HEK293 (cell line): ENCODE measurements at regions not wholly inside any gene's neighbourhood (a gene's known extent, or its start where the extent isn't known, plus 50 kb on each side); places are given as distances from the start of the nearest gene placed in this dataset.

Experiments
- CTCF ChIA-PET: fragments of 350-600 bp; formaldehyde crosslinking; extraction: SDS; loops from one replicate; lab custom pipeline; 2021; ENCODE audit warnings: antibody characterized with exemption; lab: Yijun Ruan, JAX
- POLR2A ChIA-PET: fragments of 300-600 bp; formaldehyde crosslinking; extraction: SDS; loops from one replicate; lab custom pipeline; 2020; ENCODE audit warnings: antibody characterized with exemption, inconsistent platforms; lab: Yijun Ruan, JAX
- H3K27ac ChIP-seq: fragments of 200-500 bp; sonication (Bioruptor generic); 2 replicates; pipeline ENCODE4 v1.5.1; 2014; ENCODE audit warnings: low read depth, low read length, control low read depth, inconsistent platforms; ENCODE audit errors: extremely low read depth
- H3K36me3 ChIP-seq, 2 experiments: fragments of 200-500 bp in 1 of 2; sonication (Bioruptor generic) in 1 of 2; 1 replicate in 1 of 2; 2 replicates in 1 of 2; pipeline ENCODE4 v1.5.1; 2014 to 2017; ENCODE audit warnings: inconsistent platforms in 2 of 2, low read length in 2 of 2; ENCODE audit not compliant: control insufficient read depth in 2 of 2, insufficient read depth in 1 of 2
- H3K4me1 ChIP-seq: fragments of 200-500 bp; sonication (Bioruptor generic); 2 replicates; pipeline ENCODE4 v1.5.1; 2014; ENCODE audit warnings: mild to moderate bottlenecking, low read length, inconsistent platforms; ENCODE audit not compliant: control insufficient read depth, insufficient read depth
- H3K4me3 ChIP-seq: 2 replicates; pipeline ENCODE4 v1.5.1; 2011; ENCODE audit warnings: low read depth, mild to moderate bottlenecking, control low read depth, low read length, moderate library complexity
- H3K9me3 ChIP-seq: fragments of 200-500 bp; sonication (Bioruptor generic); 2 replicates; pipeline ENCODE4 v1.5.1; 2014; ENCODE audit warnings: low read depth, low read length, inconsistent platforms; ENCODE audit not compliant: control insufficient read depth, insufficient read depth
- GLI2 ChIP-seq: fragments of 450-650 bp; formaldehyde crosslinking; IDR thresholded peaks from 2 replicates; pipeline ENCODE4; 2017; ENCODE audit warnings: missing biosample characterization, missing genetic modification characterization, low read depth, borderline replicate concordance
- MEIS1 ChIP-seq: sonication (generic); formaldehyde crosslinking; IDR thresholded peaks from 2 replicates; pipeline ENCODE4 v1.8.1; 2022; ENCODE audit warnings: missing genetic modification reagents, mild to moderate bottlenecking, borderline replicate concordance
- MYNN ChIP-seq: fragments of 450-650 bp; formaldehyde crosslinking; IDR thresholded peaks from 2 replicates; pipeline ENCODE4 v1.5.1; 2016; ENCODE audit warnings: missing biosample characterization, missing genetic modification characterization, borderline replicate concordance
- RBAK ChIP-seq: fragments of 450-650 bp; formaldehyde crosslinking; IDR thresholded peaks from 2 replicates; pipeline ENCODE4 v1.5.1; 2016; ENCODE audit warnings: missing biosample characterization, missing genetic modification characterization
- TRIM28 ChIP-seq: IDR thresholded peaks from 2 replicates; pipeline ENCODE4 v1.6.1; 2011; ENCODE audit warnings: low read length, control low read depth, borderline replicate concordance
- ZBTB7A ChIP-seq: fragments of 450-650 bp; formaldehyde crosslinking; IDR thresholded peaks from 2 replicates; pipeline ENCODE4 v1.5.1; 2016; ENCODE audit warnings: low read depth, missing biosample characterization, missing genetic modification characterization
- ZEB2 ChIP-seq: fragments of 450-650 bp; formaldehyde crosslinking; IDR thresholded peaks from 2 replicates; pipeline ENCODE4 v1.5.1; 2016; ENCODE audit warnings: missing biosample characterization, missing genetic modification characterization
- ZFP41 ChIP-seq: fragments of 450-650 bp; formaldehyde crosslinking; IDR thresholded peaks from 2 replicates; pipeline ENCODE4 v1.5.1; 2016; ENCODE audit warnings: missing biosample characterization, missing genetic modification characterization, borderline replicate concordance
- ZNF132 ChIP-seq: fragments of 450-650 bp; formaldehyde crosslinking; IDR thresholded peaks from 2 replicates; pipeline ENCODE4 v1.5.1; 2017; ENCODE audit warnings: missing biosample characterization, missing genetic modification characterization, borderline replicate concordance
- ZNF221 ChIP-seq: fragments of 450-650 bp; formaldehyde crosslinking; IDR thresholded peaks from 2 replicates; pipeline ENCODE4 v1.5.1; 2017; ENCODE audit warnings: missing biosample characterization, missing genetic modification characterization, borderline replicate concordance
- ZNF24 ChIP-seq: fragments of 450-650 bp; formaldehyde crosslinking; IDR thresholded peaks from 2 replicates; pipeline ENCODE4 v1.5.1; 2016; ENCODE audit warnings: missing biosample characterization, missing genetic modification characterization
- ZNF423 ChIP-seq: fragments of 450-650 bp; formaldehyde crosslinking; IDR thresholded peaks from 2 replicates; pipeline ENCODE4 v1.5.1; 2016; ENCODE audit warnings: missing biosample characterization, missing genetic modification characterization
- ZNF426 ChIP-seq: fragments of 450-650 bp; formaldehyde crosslinking; IDR thresholded peaks from 2 replicates; pipeline ENCODE4 v1.5.1; 2017; ENCODE audit warnings: missing biosample characterization, missing genetic modification characterization, mild to moderate bottlenecking, inconsistent platforms, moderate library complexity
- ZNF433 ChIP-seq: fragments of 450-650 bp; formaldehyde crosslinking; IDR thresholded peaks from 2 replicates; pipeline ENCODE4 v1.5.1; 2016; ENCODE audit warnings: missing biosample characterization, missing genetic modification characterization, low read depth
- ZNF510 ChIP-seq: fragments of 450-650 bp; formaldehyde crosslinking; IDR thresholded peaks from 2 replicates; pipeline ENCODE4 v1.5.1; 2018; ENCODE audit warnings: mild to moderate bottlenecking, missing genetic modification characterization, missing biosample characterization; ENCODE audit not compliant: insufficient replicate concordance
- ZNF610 ChIP-seq: fragments of 450-650 bp; formaldehyde crosslinking; IDR thresholded peaks from 2 replicates; pipeline ENCODE4 v1.5.1; 2016; ENCODE audit warnings: missing biosample characterization, missing genetic modification characterization, borderline replicate concordance
- TF ChIP-seq, protein P1 (sequence below): fragments of 450-650 bp; formaldehyde crosslinking; IDR thresholded peaks from 2 replicates; pipeline ENCODE4 v1.5.1; 2017; ENCODE audit warnings: missing biosample characterization, mild to moderate bottlenecking, missing genetic modification characterization, moderate library complexity
- TF ChIP-seq, protein P2 (sequence below): fragments of 450-650 bp; formaldehyde crosslinking; IDR thresholded peaks from 2 replicates; pipeline ENCODE4 v1.5.1; 2016; ENCODE audit warnings: missing biosample characterization, missing genetic modification characterization
- TF ChIP-seq, protein P3 (sequence below): fragments of 450-650 bp; formaldehyde crosslinking; IDR thresholded peaks from 2 replicates; pipeline ENCODE4 v1.5.1; 2017; ENCODE audit warnings: missing biosample characterization, missing genetic modification characterization
- TF ChIP-seq, protein P4 (sequence below): fragments of 450-650 bp; formaldehyde crosslinking; IDR thresholded peaks from 2 replicates; pipeline ENCODE4 v1.5.1; 2016; ENCODE audit warnings: missing biosample characterization, missing genetic modification characterization, borderline replicate concordance
- TF ChIP-seq, protein P5 (sequence below): fragments of 450-650 bp; formaldehyde crosslinking; IDR thresholded peaks from 2 replicates; pipeline ENCODE4 v1.5.1; 2017; ENCODE audit warnings: missing biosample characterization, missing genetic modification characterization
- TF ChIP-seq, protein P6 (sequence below): fragments of 450-650 bp; formaldehyde crosslinking; IDR thresholded peaks from 2 replicates; pipeline ENCODE4 v1.5.1; 2016; ENCODE audit warnings: missing biosample characterization, missing genetic modification characterization

DNA sequence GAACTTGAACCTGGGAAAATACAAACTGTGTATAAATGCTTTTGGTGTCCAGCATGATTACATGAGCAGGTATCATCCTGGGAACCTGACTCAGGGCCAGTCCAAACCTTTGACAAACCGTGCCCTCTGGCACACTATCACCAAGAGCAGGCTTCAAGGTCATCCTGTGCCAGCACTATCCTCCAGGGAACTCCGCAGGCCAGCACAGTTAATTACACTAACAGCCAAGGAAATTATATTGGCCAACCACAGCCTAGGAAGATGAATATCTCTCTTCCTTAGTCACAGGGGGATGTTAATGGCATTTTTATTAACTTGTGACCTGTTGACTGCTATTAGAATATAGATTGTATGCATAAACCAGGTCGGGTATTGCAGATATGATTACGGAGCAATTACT lies 262.0 kb downstream of the TUSC7 start:
- Histone ChIP-seq H3K36me3 (no peaks in the 10 kb centered on the region), H3K4me3 (no peak overlapping the region), H3K9me3 (no peaks in the 10 kb centered on the region), H3K27ac (no peak overlapping the region), H3K4me1 (no peaks in the 10 kb centered on the region)
- ChIA-PET CTCF (no interaction called here), POLR2A (no interaction called here)
- TF ChIP-seq ZNF426 (tag by site-specific recombination) (no peak), ZNF433 (tag by site-specific recombination) (no peak), ZNF610 (tag by site-specific recombination) (no peak), ZNF423 (tag by site-specific recombination) (no peak), ZNF221 (no peak), ZFP41 (tag by site-specific recombination) (no peak), ZEB2 (tag by site-specific recombination) (no peak), ZNF24 (tag by site-specific recombination) (no peak), RBAK (tag by site-specific recombination) (no peak), MEIS1 (no peak), ZBTB7A (tag by site-specific recombination) (no peak), ZNF132 (tag by site-specific recombination) (no peak), TRIM28 (no peak), GLI2 (no peak)
- TF ChIP-seq, protein P1, sequence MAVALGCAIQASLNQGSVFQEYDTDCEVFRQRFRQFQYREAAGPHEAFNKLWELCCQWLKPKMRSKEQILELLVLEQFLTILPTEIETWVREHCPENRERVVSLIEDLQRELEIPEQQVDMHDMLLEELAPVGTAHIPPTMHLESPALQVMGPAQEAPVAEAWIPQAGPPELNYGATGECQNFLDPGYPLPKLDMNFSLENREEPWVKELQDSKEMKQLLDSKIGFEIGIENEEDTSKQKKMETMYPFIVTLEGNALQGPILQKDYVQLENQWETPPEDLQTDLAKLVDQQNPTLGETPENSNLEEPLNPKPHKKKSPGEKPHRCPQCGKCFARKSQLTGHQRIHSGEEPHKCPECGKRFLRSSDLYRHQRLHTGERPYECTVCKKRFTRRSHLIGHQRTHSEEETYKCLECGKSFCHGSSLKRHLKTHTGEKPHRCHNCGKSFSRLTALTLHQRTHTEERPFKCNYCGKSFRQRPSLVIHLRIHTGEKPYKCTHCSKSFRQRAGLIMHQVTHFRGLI = no peak
- TF ChIP-seq, protein P2, sequence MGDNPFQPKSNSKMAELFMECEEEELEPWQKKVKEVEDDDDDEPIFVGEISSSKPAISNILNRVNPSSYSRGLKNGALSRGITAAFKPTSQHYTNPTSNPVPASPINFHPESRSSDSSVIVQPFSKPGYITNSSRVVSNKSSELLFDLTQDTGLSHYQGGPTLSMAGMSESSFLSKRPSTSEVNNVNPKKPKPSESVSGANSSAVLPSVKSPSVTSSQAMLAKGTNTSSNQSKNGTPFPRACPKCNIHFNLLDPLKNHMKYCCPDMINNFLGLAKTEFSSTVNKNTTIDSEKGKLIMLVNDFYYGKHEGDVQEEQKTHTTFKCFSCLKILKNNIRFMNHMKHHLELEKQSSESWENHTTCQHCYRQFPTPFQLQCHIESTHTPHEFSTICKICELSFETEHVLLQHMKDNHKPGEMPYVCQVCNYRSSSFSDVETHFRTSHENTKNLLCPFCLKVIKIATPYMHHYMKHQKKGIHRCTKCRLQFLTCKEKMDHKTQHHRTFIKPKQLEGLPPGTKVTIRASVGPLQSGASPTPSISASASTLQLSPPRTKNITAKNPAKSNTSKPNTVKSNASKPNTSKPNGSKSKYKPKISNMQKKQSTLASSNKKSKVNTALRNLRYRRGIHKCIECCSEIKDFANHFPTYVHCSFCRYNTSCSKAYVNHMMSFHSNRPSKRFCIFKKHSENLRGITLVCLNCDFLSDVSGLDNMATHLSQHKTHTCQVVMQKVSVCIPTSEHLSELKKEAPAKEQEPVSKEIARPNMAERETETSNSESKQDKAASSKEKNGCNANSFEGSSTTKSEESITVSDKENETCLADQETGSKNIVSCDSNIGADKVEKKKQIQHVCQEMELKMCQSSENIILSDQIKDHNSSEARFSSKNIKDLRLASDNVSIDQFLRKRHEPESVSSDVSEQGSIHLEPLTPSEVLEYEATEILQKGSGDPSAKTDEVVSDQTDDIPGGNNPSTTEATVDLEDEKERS (tag by site-specific recombination) = no peak

DNA sequence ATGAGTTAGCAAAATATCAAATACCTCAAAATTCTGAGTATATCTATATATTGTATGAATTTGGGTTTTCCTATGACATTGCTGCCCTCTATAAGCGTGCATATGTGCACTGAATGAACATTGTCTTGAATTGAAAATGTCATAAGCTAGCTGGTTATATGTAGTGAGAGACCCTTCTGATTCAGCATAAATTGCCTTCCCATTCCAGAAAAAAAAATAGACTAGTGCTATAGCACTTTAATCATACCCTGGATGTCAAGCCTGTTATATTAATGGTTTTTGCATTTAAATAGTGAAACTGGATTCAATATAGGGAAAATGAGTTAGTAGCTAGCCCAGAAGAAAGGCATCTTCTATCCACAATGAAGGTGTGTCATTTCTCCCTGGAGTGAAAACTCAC lies 265.1 kb downstream of the TUSC7 start:
- H3K4me3 ChIP-seq = no peak overlapping the region
- ChIA-PET CTCF (interaction anchor here (0.6 to 1.4 kb wide), 2 partner anchors 11 to 204 kb away, joined by 3 to 5 read pairs; no protein-coding TSS in a partner anchor), POLR2A (no interaction called here)
- no peak overlapping the region for H3K27ac ChIP-seq
- H3K36me3 ChIP-seq = no peaks in the 10 kb centered on the region
- no peaks in the 10 kb centered on the region for H3K4me1 ChIP-seq
- H3K9me3 ChIP-seq = no peaks in the 10 kb centered on the region
- TF ChIP-seq MYNN = no peak
- TF ChIP-seq, protein P3, sequence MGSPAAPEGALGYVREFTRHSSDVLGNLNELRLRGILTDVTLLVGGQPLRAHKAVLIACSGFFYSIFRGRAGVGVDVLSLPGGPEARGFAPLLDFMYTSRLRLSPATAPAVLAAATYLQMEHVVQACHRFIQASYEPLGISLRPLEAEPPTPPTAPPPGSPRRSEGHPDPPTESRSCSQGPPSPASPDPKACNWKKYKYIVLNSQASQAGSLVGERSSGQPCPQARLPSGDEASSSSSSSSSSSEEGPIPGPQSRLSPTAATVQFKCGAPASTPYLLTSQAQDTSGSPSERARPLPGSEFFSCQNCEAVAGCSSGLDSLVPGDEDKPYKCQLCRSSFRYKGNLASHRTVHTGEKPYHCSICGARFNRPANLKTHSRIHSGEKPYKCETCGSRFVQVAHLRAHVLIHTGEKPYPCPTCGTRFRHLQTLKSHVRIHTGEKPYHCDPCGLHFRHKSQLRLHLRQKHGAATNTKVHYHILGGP (tag by site-specific recombination) = no peak
- TF ChIP-seq, protein P4, sequence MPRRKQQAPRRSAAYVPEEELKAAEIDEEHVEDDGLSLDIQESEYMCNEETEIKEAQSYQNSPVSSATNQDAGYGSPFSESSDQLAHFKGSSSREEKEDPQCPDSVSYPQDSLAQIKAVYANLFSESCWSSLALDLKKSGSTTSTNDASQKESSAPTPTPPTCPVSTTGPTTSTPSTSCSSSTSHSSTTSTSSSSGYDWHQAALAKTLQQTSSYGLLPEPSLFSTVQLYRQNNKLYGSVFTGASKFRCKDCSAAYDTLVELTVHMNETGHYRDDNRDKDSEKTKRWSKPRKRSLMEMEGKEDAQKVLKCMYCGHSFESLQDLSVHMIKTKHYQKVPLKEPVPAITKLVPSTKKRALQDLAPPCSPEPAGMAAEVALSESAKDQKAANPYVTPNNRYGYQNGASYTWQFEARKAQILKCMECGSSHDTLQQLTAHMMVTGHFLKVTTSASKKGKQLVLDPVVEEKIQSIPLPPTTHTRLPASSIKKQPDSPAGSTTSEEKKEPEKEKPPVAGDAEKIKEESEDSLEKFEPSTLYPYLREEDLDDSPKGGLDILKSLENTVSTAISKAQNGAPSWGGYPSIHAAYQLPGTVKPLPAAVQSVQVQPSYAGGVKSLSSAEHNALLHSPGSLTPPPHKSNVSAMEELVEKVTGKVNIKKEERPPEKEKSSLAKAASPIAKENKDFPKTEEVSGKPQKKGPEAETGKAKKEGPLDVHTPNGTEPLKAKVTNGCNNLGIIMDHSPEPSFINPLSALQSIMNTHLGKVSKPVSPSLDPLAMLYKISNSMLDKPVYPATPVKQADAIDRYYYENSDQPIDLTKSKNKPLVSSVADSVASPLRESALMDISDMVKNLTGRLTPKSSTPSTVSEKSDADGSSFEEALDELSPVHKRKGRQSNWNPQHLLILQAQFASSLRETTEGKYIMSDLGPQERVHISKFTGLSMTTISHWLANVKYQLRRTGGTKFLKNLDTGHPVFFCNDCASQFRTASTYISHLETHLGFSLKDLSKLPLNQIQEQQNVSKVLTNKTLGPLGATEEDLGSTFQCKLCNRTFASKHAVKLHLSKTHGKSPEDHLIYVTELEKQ = no peak
- TF ChIP-seq, protein P5, sequence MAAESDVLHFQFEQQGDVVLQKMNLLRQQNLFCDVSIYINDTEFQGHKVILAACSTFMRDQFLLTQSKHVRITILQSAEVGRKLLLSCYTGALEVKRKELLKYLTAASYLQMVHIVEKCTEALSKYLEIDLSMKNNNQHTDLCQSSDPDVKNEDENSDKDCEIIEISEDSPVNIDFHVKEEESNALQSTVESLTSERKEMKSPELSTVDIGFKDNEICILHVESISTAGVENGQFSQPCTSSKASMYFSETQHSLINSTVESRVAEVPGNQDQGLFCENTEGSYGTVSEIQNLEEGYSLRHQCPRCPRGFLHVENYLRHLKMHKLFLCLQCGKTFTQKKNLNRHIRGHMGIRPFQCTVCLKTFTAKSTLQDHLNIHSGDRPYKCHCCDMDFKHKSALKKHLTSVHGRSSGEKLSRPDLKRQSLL = no peak
- TF ChIP-seq, protein P6, sequence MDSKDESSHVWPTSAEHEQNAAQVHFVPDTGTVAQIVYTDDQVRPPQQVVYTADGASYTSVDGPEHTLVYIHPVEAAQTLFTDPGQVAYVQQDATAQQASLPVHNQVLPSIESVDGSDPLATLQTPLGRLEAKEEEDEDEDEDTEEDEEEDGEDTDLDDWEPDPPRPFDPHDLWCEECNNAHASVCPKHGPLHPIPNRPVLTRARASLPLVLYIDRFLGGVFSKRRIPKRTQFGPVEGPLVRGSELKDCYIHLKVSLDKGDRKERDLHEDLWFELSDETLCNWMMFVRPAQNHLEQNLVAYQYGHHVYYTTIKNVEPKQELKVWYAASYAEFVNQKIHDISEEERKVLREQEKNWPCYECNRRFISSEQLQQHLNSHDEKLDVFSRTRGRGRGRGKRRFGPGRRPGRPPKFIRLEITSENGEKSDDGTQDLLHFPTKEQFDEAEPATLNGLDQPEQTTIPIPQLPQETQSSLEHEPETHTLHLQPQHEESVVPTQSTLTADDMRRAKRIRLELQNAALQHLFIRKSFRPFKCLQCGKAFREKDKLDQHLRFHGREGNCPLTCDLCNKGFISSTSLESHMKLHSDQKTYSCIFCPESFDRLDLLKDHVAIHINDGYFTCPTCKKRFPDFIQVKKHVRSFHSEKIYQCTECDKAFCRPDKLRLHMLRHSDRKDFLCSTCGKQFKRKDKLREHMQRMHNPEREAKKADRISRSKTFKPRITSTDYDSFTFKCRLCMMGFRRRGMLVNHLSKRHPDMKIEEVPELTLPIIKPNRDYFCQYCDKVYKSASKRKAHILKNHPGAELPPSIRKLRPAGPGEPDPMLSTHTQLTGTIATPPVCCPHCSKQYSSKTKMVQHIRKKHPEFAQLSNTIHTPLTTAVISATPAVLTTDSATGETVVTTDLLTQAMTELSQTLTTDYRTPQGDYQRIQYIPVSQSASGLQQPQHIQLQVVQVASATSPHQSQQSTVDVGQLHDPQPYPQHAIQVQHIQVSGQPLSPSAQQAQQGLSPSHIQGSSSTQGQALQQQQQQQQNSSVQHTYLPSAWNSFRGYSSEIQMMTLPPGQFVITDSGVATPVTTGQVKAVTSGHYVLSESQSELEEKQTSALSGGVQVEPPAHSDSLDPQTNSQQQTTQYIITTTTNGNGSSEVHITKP = no peak
- TF ChIP-seq ZNF510 (tag by site-specific recombination) = no peak
